DND-41 (cell line): ENCODE measurements at regions not wholly inside any gene's neighbourhood (a gene's known extent, or its start where the extent isn't known, plus 50 kb on each side); places are given as distances from the start of the nearest gene placed in this dataset.

Source experiments
- ATAC-seq: fragments of 200-7000 bp; cut with Tn5 transposase; 3 replicates; pipeline ENCODE4 v1.9.1; 2021; ENCODE audit warnings: low read depth; ENCODE audit not compliant: insufficient read depth
- DNase-seq: peaks from one replicate; pipeline ENCODE4 v3.0.0-alpha.2; 2020
- H2AFZ ChIP-seq: 2 replicates; pipeline ENCODE4 v1.6.0; 2012; ENCODE audit warnings: low read depth, low read length
- H3K27ac ChIP-seq: 2 replicates; pipeline ENCODE4 v1.5.1; 2012; ENCODE audit warnings: low read length, inconsistent platforms
- H3K27me3 ChIP-seq: fragments of 200-600 bp; sonication (generic); 2 replicates; pipeline ENCODE4 v1.6.0; 2012; ENCODE audit warnings: low read length, mild to moderate bottlenecking, inconsistent platforms; ENCODE audit not compliant: insufficient read depth, poor library complexity
- H3K36me3 ChIP-seq: 2 replicates; pipeline ENCODE4 v1.5.1; 2012; ENCODE audit warnings: low read length, inconsistent platforms; ENCODE audit not compliant: insufficient read depth
- H3K4me1 ChIP-seq: 2 replicates; pipeline ENCODE4 v1.5.1; 2012; ENCODE audit warnings: mild to moderate bottlenecking, low read length; ENCODE audit not compliant: insufficient read depth
- H3K4me2 ChIP-seq: 2 replicates; pipeline ENCODE4 v1.6.0; 2012; ENCODE audit warnings: mild to moderate bottlenecking, moderate library complexity, low read length, inconsistent platforms; ENCODE audit not compliant: insufficient read depth
- H3K4me3 ChIP-seq, 2 experiments: fragments of 200-600 bp in 1 of 2; shearing (Covaris generic) in 1 of 2; 2 replicates each; pipeline ENCODE4 v1.5.1; 2012 to 2016; ENCODE audit warnings: inconsistent platforms in 2 of 2, low read length in 2 of 2, mild to moderate bottlenecking in 2 of 2, low read depth in 1 of 2, moderate library complexity in 1 of 2
- H3K79me2 ChIP-seq: 2 replicates; pipeline ENCODE4 v1.6.0; 2012; ENCODE audit warnings: low read length, inconsistent platforms; ENCODE audit not compliant: insufficient read depth
- H3K9ac ChIP-seq: 2 replicates; pipeline ENCODE4 v1.6.0; 2012; ENCODE audit warnings: low read depth, mild to moderate bottlenecking, inconsistent platforms, low read length, moderate library complexity
- H3K9me3 ChIP-seq: 2 replicates; pipeline ENCODE4 v1.5.1; 2012; ENCODE audit warnings: low read length, moderate library complexity, mild to moderate bottlenecking, inconsistent platforms; ENCODE audit not compliant: insufficient read depth, severe bottlenecking
- H4K20me1 ChIP-seq: 2 replicates; pipeline ENCODE4 v1.6.0; 2012; ENCODE audit warnings: low read length; ENCODE audit not compliant: insufficient read depth
- CTCF ChIP-seq: IDR thresholded peaks from 2 replicates; pipeline ENCODE4 v1.5.1; 2012; ENCODE audit warnings: borderline replicate concordance, low read length, moderate library complexity, mild to moderate bottlenecking; ENCODE audit not compliant: poor library complexity, severe bottlenecking; ENCODE audit errors: extremely low read depth
- EZH2 ChIP-seq: IDR thresholded peaks from 3 replicates; pipeline ENCODE4 v1.6.1; 2012; ENCODE audit warnings: borderline replicate concordance, low read depth, mild to moderate bottlenecking, moderate library complexity, low read length, inconsistent platforms; ENCODE audit not compliant: severe bottlenecking

- Histone ChIP-seq H3K27me3 (no peaks in the 10 kb centered on the region), H3K4me3 (no peak overlapping the region), H3K27ac (no peak overlapping the region), H3K79me2 (no peaks in the 10 kb centered on the region), H3K4me2 (no peak overlapping the region), H4K20me1 (no peaks in the 10 kb centered on the region), H3K36me3 (no peaks in the 10 kb centered on the region), H3K9me3 (no peaks in the 10 kb centered on the region), H3K4me1 (no peaks in the 10 kb centered on the region), H3K9ac (no peak overlapping the region), H2AFZ (peak overlapping the region; percentile 30; the same call in 1 of the 2 replicates)
- TF ChIP-seq CTCF (no peak), EZH2 (no peak)
- DNase-seq: no peak
- no peak for ATAC-seq
Observed at GRCh38 chr4:66376921-66377320, 706.6 kb upstream of the EPHA5 start.

GRCh38 chr4:66376396-66376795 is 706.1 kb upstream of the EPHA5 start:
- no peaks in the 10 kb centered on the region for H3K9me3 ChIP-seq
- no peak overlapping the region for H3K9ac ChIP-seq
- no peak for DNase-seq
- H3K4me2 ChIP-seq: no peak overlapping the region
- H3K36me3 ChIP-seq: no peaks in the 10 kb centered on the region
- H3K79me2 ChIP-seq: no peaks in the 10 kb centered on the region
- ATAC-seq: no peak
- H4K20me1 ChIP-seq: no peaks in the 10 kb centered on the region
- H3K4me3 ChIP-seq: no peak overlapping the region
- no peak for TF ChIP-seq CTCF
- TF ChIP-seq EZH2: no peak
- no peaks in the 10 kb centered on the region for H3K4me1 ChIP-seq
- H3K27ac ChIP-seq: no peak overlapping the region
- no peaks in the 10 kb centered on the region for H3K27me3 ChIP-seq
- H2AFZ ChIP-seq: no peak overlapping the region

GRCh38 chr4:66373268-66373667 is 703.0 kb upstream of the EPHA5 start:
- ATAC-seq (no peak), DNase-seq (no peak)
- TF ChIP-seq CTCF: no peak
- no peak for TF ChIP-seq EZH2
- no peaks in the 10 kb centered on the region for H3K4me1 ChIP-seq
- no peak overlapping the region for H3K4me2 ChIP-seq
- no peak overlapping the region for H2AFZ ChIP-seq
- H3K9ac ChIP-seq: no peak overlapping the region
- H3K4me3 ChIP-seq: no peak overlapping the region
- no peaks in the 10 kb centered on the region for H3K36me3 ChIP-seq
- no peak overlapping the region for H3K27ac ChIP-seq
- H3K9me3 ChIP-seq: no peaks in the 10 kb centered on the region
- H4K20me1 ChIP-seq: no peaks in the 10 kb centered on the region
- no peaks in the 10 kb centered on the region for H3K79me2 ChIP-seq
- no peaks in the 10 kb centered on the region for H3K27me3 ChIP-seq

- H2AFZ ChIP-seq: no peak overlapping the region
- no peaks in the 10 kb centered on the region for H3K79me2 ChIP-seq
- ATAC-seq: no peak
- H3K36me3 ChIP-seq: no peaks in the 10 kb centered on the region
- no peak overlapping the region for H3K9ac ChIP-seq
- DNase-seq: no peak
- no peaks in the 10 kb centered on the region for H3K9me3 ChIP-seq
- H3K4me1 ChIP-seq: no peaks in the 10 kb centered on the region
- H4K20me1 ChIP-seq: no peaks in the 10 kb centered on the region
- H3K4me2 ChIP-seq: no peak overlapping the region
- TF ChIP-seq EZH2: no peak
- TF ChIP-seq CTCF: no peak
- no peak overlapping the region for H3K27ac ChIP-seq
- no peak overlapping the region for H3K4me3 ChIP-seq
- no peaks in the 10 kb centered on the region for H3K27me3 ChIP-seq
Observed at GRCh38 chr4:66372706-66373105, 702.4 kb upstream of the EPHA5 start.
